Liver (tissue), 8 donors: ENCODE measurements at regions not wholly inside any gene's neighbourhood (a gene's known extent, or its start where the extent isn't known, plus 50 kb on each side); places are given as distances from the start of the nearest gene placed in this dataset.

ENCODE experiments used
- DNase-seq: peaks from one replicate; pipeline ENCODE4 v3.0.0-alpha.2; 2017; ENCODE audit warnings: low spot score
- H3K27ac ChIP-seq, 2 donors: one replicate each; pipeline ENCODE4 v1.7.0; 2013; ENCODE audit warnings: inconsistent platforms in 2 of 2, low read length in 2 of 2, control low read depth in 1 of 2, low read depth in 1 of 2, mild to moderate bottlenecking in 1 of 2
- H3K27me3 ChIP-seq, 4 donors: one replicate each; pipeline versions ENCODE4 v1.6.1 to v1.7.0; 2013; ENCODE audit warnings: low read length in 3 of 4, inconsistent platforms in 1 of 4, mild to moderate bottlenecking in 1 of 4, moderate library complexity in 1 of 4; ENCODE audit not compliant: control insufficient read depth in 4 of 4, insufficient read depth in 4 of 4
- H3K36me3 ChIP-seq, 4 donors: one replicate each; pipeline versions ENCODE4 v1.6.1 to v1.7.0; 2013; ENCODE audit warnings: low read length in 3 of 4, mild to moderate bottlenecking in 3 of 4, low read depth in 1 of 4, moderate library complexity in 1 of 4; ENCODE audit not compliant: control insufficient read depth in 4 of 4, insufficient read depth in 3 of 4
- H3K4me1 ChIP-seq, 4 donors: one replicate each; pipeline versions ENCODE4 v1.6.1 to v1.7.0; 2013; ENCODE audit warnings: low read length in 3 of 4, mild to moderate bottlenecking in 3 of 4, moderate library complexity in 1 of 4; ENCODE audit not compliant: control insufficient read depth in 4 of 4, insufficient read depth in 4 of 4
- H3K4me3 ChIP-seq, 3 donors: one replicate each; pipeline versions ENCODE4 v1.6.1 to v1.7.0; 2013; ENCODE audit warnings: low read length in 3 of 3, control low read depth in 1 of 3, low read depth in 1 of 3, mild to moderate bottlenecking in 1 of 3
- H3K9ac ChIP-seq, 2 donors: one replicate each; pipeline ENCODE4 v1.7.0; 2013; ENCODE audit warnings: low read length in 2 of 2, mild to moderate bottlenecking in 2 of 2, moderate library complexity in 2 of 2, control low read depth in 1 of 2, low read depth in 1 of 2
- H3K9me3 ChIP-seq, 4 donors: one replicate each; pipeline versions ENCODE4 v1.6.1 to v1.7.0; 2013; ENCODE audit warnings: low read length in 3 of 4; ENCODE audit not compliant: control insufficient read depth in 4 of 4
- EGR1 ChIP-seq, 2 donors: IDR thresholded peaks; 2 replicates each; pipeline ENCODE4 v1.6.1; 2016 to 2018; ENCODE audit warnings: antibody characterized with exemption in 2 of 2, low read depth in 2 of 2
- FOXA1 ChIP-seq: IDR thresholded peaks from 2 replicates; pipeline ENCODE4 v1.6.1; 2016; ENCODE audit warnings: antibody characterized with exemption
- FOXA2 ChIP-seq: IDR thresholded peaks from 2 replicates; pipeline ENCODE4 v1.6.1; 2016; ENCODE audit warnings: antibody characterized with exemption
- GABPA ChIP-seq, 2 donors: IDR thresholded peaks in 1 of 2; conservative IDR thresholded peaks in 1 of 2; 2 replicates each; pipeline ENCODE4 v1.6.1; 2016; ENCODE audit warnings: antibody characterized with exemption in 2 of 2, mild to moderate bottlenecking in 1 of 2, moderate library complexity in 1 of 2
- HNF4A ChIP-seq, 2 donors: conservative IDR thresholded peaks; 2 replicates each; pipeline ENCODE4 v1.6.1; 2016; ENCODE audit warnings: antibody characterized with exemption in 2 of 2, mild to moderate bottlenecking in 2 of 2
- HNF4G ChIP-seq: IDR thresholded peaks from 2 replicates; pipeline ENCODE4 v1.6.1; 2016; ENCODE audit warnings: antibody characterized with exemption
- JUND ChIP-seq, 2 donors: IDR thresholded peaks; 2 replicates each; pipeline ENCODE4 v1.6.1; 2016; ENCODE audit warnings: antibody characterized with exemption in 2 of 2
- MAX ChIP-seq: IDR thresholded peaks from 2 replicates; pipeline ENCODE4 v1.6.1; 2016; ENCODE audit warnings: antibody characterized with exemption
- NR2F2 ChIP-seq: IDR thresholded peaks from 2 replicates; pipeline ENCODE4 v1.6.1; 2016; ENCODE audit warnings: antibody characterized with exemption
- RAD21 ChIP-seq, 2 donors: IDR thresholded peaks; 2 replicates each; pipeline ENCODE4 v1.6.1; 2016; ENCODE audit warnings: antibody characterized with exemption in 2 of 2, mild to moderate bottlenecking in 2 of 2
- RXRA ChIP-seq, 2 donors: IDR thresholded peaks; 2 replicates each; pipeline ENCODE4 v1.6.1; 2017 to 2018; ENCODE audit warnings: antibody characterized with exemption in 2 of 2, mild to moderate bottlenecking in 1 of 2
- SP1 ChIP-seq: IDR thresholded peaks from 2 replicates; pipeline ENCODE4 v1.6.1; 2018; ENCODE audit warnings: antibody characterized with exemption, mild to moderate bottlenecking
- TAF1 ChIP-seq: conservative IDR thresholded peaks from 2 replicates; pipeline ENCODE4 v1.6.1; 2016; ENCODE audit warnings: antibody characterized with exemption, mild to moderate bottlenecking
- YY1 ChIP-seq: IDR thresholded peaks from 2 replicates; pipeline ENCODE4 v1.6.1; 2016; ENCODE audit warnings: antibody characterized with exemption, mild to moderate bottlenecking
- ZBTB33 ChIP-seq: IDR thresholded peaks from 2 replicates; pipeline ENCODE4 v1.6.1; 2016; ENCODE audit warnings: antibody characterized with exemption
- WGBS: extraction: QIAGEN DNeasy Blood & Tissue Kit; methylation state at CpG from one replicate; pipeline ENCODE4 v1.1.7; 2013; 5-methylcytosine and 5-hydroxymethylcytosine counted together
- TF ChIP-seq, protein P1 (sequence below): IDR thresholded peaks from 2 replicates; pipeline ENCODE4 v1.6.1; 2016; ENCODE audit warnings: antibody characterized with exemption, mild to moderate bottlenecking
- TF ChIP-seq, protein P2 (sequence below): IDR thresholded peaks from 2 replicates; pipeline ENCODE4 v1.6.1; 2016; ENCODE audit warnings: antibody characterized with exemption
- TF ChIP-seq, protein P3 (sequence below): fragments of 150-350 bp; IDR thresholded peaks from 2 replicates; pipeline ENCODE4 v1.5.1; 2017; ENCODE audit warnings: improper control_type of control experiment, low read depth, low read length; ENCODE audit not compliant: missing input control
- donor health status: healthy.
- donor health status: healthy.
- donor health status: healthy.
- donor health status: healthy.
- donor health status: healthy.

GRCh38 chr5:89471115-89471514, 588.1 kb upstream of the MEF2C start:
- H3K4me1 ChIP-seq: no peaks in the 10 kb centered on the region
- no peaks in the 10 kb centered on the region for H3K36me3 ChIP-seq
- peaks cover 0 to 1% (median 0%) of the 10 kb centered on the region in 4 donors for H3K9me3 ChIP-seq
- TF ChIP-seq TAF1: no peak
- TF ChIP-seq YY1: no peak
- TF ChIP-seq RAD21 (IDR thresholded peaks at IDR 0.05): no peak
- no peak for TF ChIP-seq JUND (IDR thresholded peaks at IDR 0.05)
- TF ChIP-seq, protein P1, sequence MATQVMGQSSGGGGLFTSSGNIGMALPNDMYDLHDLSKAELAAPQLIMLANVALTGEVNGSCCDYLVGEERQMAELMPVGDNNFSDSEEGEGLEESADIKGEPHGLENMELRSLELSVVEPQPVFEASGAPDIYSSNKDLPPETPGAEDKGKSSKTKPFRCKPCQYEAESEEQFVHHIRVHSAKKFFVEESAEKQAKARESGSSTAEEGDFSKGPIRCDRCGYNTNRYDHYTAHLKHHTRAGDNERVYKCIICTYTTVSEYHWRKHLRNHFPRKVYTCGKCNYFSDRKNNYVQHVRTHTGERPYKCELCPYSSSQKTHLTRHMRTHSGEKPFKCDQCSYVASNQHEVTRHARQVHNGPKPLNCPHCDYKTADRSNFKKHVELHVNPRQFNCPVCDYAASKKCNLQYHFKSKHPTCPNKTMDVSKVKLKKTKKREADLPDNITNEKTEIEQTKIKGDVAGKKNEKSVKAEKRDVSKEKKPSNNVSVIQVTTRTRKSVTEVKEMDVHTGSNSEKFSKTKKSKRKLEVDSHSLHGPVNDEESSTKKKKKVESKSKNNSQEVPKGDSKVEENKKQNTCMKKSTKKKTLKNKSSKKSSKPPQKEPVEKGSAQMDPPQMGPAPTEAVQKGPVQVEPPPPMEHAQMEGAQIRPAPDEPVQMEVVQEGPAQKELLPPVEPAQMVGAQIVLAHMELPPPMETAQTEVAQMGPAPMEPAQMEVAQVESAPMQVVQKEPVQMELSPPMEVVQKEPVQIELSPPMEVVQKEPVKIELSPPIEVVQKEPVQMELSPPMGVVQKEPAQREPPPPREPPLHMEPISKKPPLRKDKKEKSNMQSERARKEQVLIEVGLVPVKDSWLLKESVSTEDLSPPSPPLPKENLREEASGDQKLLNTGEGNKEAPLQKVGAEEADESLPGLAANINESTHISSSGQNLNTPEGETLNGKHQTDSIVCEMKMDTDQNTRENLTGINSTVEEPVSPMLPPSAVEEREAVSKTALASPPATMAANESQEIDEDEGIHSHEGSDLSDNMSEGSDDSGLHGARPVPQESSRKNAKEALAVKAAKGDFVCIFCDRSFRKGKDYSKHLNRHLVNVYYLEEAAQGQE: no peak
- TF ChIP-seq HNF4A (conservative IDR thresholded peaks at IDR 0.05): no peak
- TF ChIP-seq EGR1 (IDR thresholded peaks at IDR 0.05; ENCODE audit: low read depth in 2 of 2): no peak
- TF ChIP-seq, protein P2, sequence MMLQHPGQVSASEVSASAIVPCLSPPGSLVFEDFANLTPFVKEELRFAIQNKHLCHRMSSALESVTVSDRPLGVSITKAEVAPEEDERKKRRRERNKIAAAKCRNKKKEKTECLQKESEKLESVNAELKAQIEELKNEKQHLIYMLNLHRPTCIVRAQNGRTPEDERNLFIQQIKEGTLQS: no peak
- TF ChIP-seq MAX: no peak
- TF ChIP-seq ZBTB33: no peak
- no peak for TF ChIP-seq NR2F2
- no peak for TF ChIP-seq HNF4G
- TF ChIP-seq GABPA (IDR thresholded peaks at IDR 0.05 in 1 of 2, conservative IDR thresholded peaks at IDR 0.05 in 1 of 2): no peak
- no peak for TF ChIP-seq SP1
- H3K9ac ChIP-seq: no peak overlapping the region
- DNase-seq: no peak
- H3K27ac ChIP-seq: no peak overlapping the region
- H3K4me3 ChIP-seq: no peak overlapping the region
- no peaks in the 10 kb centered on the region for H3K27me3 ChIP-seq

DNA sequence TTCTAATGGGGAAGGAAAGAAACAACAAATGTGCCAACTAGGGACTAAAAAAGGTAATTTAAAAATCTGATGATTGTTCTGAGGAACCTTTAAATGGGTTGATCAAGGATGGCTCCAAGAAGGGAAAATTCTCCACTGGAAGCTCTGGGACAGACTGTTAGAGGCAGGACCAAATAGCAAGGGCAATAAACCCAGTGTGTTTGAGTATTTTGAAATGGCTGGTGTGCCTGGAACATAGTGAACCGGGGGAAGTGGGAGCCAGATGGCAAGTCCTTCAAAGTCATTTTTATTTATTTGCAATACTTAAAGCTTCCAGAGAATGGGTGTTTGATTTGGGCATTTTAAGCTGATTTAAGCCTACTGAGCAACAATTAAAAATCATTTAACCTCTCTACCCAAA, 587.7 kb upstream of the MEF2C start:
- Histone ChIP-seq H3K36me3 (no peaks in the 10 kb centered on the region), H3K9me3 (peaks cover 0 to 1% (median 0%) of the 10 kb centered on the region in 4 donors), H3K27me3 (no peaks in the 10 kb centered on the region), H3K9ac (no peak overlapping the region), H3K27ac (no peak overlapping the region), H3K4me3 (no peak overlapping the region), H3K4me1 (no peaks in the 10 kb centered on the region)
- 50% methylated on average over 1 of the region's 1 CpG for WGBS
- no peak for DNase-seq
- TF ChIP-seq, protein P3, sequence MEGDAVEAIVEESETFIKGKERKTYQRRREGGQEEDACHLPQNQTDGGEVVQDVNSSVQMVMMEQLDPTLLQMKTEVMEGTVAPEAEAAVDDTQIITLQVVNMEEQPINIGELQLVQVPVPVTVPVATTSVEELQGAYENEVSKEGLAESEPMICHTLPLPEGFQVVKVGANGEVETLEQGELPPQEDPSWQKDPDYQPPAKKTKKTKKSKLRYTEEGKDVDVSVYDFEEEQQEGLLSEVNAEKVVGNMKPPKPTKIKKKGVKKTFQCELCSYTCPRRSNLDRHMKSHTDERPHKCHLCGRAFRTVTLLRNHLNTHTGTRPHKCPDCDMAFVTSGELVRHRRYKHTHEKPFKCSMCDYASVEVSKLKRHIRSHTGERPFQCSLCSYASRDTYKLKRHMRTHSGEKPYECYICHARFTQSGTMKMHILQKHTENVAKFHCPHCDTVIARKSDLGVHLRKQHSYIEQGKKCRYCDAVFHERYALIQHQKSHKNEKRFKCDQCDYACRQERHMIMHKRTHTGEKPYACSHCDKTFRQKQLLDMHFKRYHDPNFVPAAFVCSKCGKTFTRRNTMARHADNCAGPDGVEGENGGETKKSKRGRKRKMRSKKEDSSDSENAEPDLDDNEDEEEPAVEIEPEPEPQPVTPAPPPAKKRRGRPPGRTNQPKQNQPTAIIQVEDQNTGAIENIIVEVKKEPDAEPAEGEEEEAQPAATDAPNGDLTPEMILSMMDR: no peak
- TF ChIP-seq TAF1: no peak
- no peak for TF ChIP-seq RXRA (IDR thresholded peaks at IDR 0.05)
- TF ChIP-seq YY1: no peak
- TF ChIP-seq ZBTB33: no peak
- no peak for TF ChIP-seq MAX
- no peak for TF ChIP-seq NR2F2
- TF ChIP-seq, protein P2: no peak
- no peak for TF ChIP-seq FOXA1
- no peak for TF ChIP-seq HNF4A (conservative IDR thresholded peaks at IDR 0.05)
- TF ChIP-seq SP1: no peak
- no peak for TF ChIP-seq GABPA (IDR thresholded peaks at IDR 0.05 in 1 of 2, conservative IDR thresholded peaks at IDR 0.05 in 1 of 2)
- TF ChIP-seq RAD21 (IDR thresholded peaks at IDR 0.05): no peak
- TF ChIP-seq FOXA2: no peak
- no peak for TF ChIP-seq JUND (IDR thresholded peaks at IDR 0.05)
- TF ChIP-seq EGR1 (IDR thresholded peaks at IDR 0.05; ENCODE audit: low read depth in 2 of 2): no peak
- no peak for TF ChIP-seq HNF4G
